IMR-90 (cell line): ENCODE measurements at regions not wholly inside any gene's neighbourhood (a gene's known extent, or its start where the extent isn't known, plus 50 kb on each side); places are given as distances from the start of the nearest gene placed in this dataset.

Experiments
- ATAC-seq: fragments of 200-7000 bp; cut with Tn5 transposase; 2 replicates; pipeline ENCODE4 v1.9.1; 2020; ENCODE audit warnings: low read depth, mild to moderate bottlenecking, moderate library complexity
- BruUV-seq: library from RNA; stranded (reverse); fragments of 400-500 nt; replicated peaks from 2 replicates; lab custom pipeline; 2021; lab: Mats Ljungman, UMichigan
- CTCF ChIA-PET: fragments of 300-600 bp; formaldehyde crosslinking; extraction: SDS; loops from one replicate; lab custom pipeline; 2021; ENCODE audit warnings: antibody characterized with exemption; lab: Yijun Ruan, JAX
- POLR2A ChIA-PET: fragments of 300-600 bp; sonication (Branson Sonifier 250); formaldehyde crosslinking; loops from one replicate; lab custom pipeline; 2022; ENCODE audit warnings: antibody characterized with exemption; ENCODE audit not compliant: unreplicated experiment; lab: Charles Lee
- DNase-seq: peaks from one replicate; pipeline ENCODE4 v3.0.0; 2013
- H2AFZ ChIP-seq: replicated peaks from 2 replicates; pipeline ENCODE3; 2013; ENCODE audit warnings: low read length, mild to moderate bottlenecking; ENCODE audit not compliant: poor library complexity
- H2AK5ac ChIP-seq: 2 replicates; pipeline ENCODE4 v1.6.1; 2013; ENCODE audit warnings: low read depth, low read length, inconsistent platforms
- H2AK9ac ChIP-seq: replicated peaks from 2 replicates; pipeline ENCODE3; 2013; ENCODE audit warnings: mild to moderate bottlenecking, low read depth, low read length, moderate library complexity; ENCODE audit not compliant: poor library complexity
- H2BK120ac ChIP-seq: 2 replicates; pipeline ENCODE4 v1.6.1; 2013; ENCODE audit warnings: low read depth, low read length, inconsistent platforms
- H2BK15ac ChIP-seq: 3 replicates; pipeline ENCODE4 v1.6.1; 2013; ENCODE audit warnings: low read depth, low read length, inconsistent platforms
- H2BK20ac ChIP-seq: 2 replicates; pipeline ENCODE4 v1.6.1; 2013; ENCODE audit warnings: low read depth, mild to moderate bottlenecking, inconsistent platforms, low read length, moderate library complexity
- H2BK5ac ChIP-seq: 2 replicates; pipeline ENCODE4 v1.6.1; 2013; ENCODE audit warnings: mild to moderate bottlenecking, low read depth, low read length, inconsistent platforms; ENCODE audit not compliant: poor library complexity, severe bottlenecking
- H3K14ac ChIP-seq: replicated peaks from 2 replicates; pipeline ENCODE4 v1.6.1; 2013; ENCODE audit warnings: low read depth, low read length, inconsistent platforms
- H3K18ac ChIP-seq: 2 replicates; pipeline ENCODE4 v1.6.1; 2013; ENCODE audit warnings: low read depth, low read length, control low read depth
- H3K23ac ChIP-seq: 2 replicates; pipeline ENCODE4 v1.6.1; 2013; ENCODE audit warnings: low read depth, low read length, inconsistent platforms
- H3K27ac ChIP-seq: 2 replicates; pipeline ENCODE4 v1.5.1; 2013; ENCODE audit warnings: mild to moderate bottlenecking, control low read depth, low read length; ENCODE audit not compliant: insufficient read depth
- H3K27me3 ChIP-seq: 2 replicates; pipeline ENCODE4 v1.6.1; 2013; ENCODE audit warnings: low read length; ENCODE audit not compliant: control insufficient read depth, insufficient read depth
- H3K36me3 ChIP-seq: 2 replicates; pipeline ENCODE4 v1.6.1; 2013; ENCODE audit warnings: low read length, mixed read lengths; ENCODE audit not compliant: control insufficient read depth, insufficient read depth
- H3K4ac ChIP-seq: 2 replicates; pipeline ENCODE4 v1.6.1; 2013; ENCODE audit warnings: low read depth, low read length, inconsistent platforms
- H3K4me1 ChIP-seq: 2 replicates; pipeline ENCODE4 v1.6.1; 2013; ENCODE audit warnings: low read length, mixed read lengths; ENCODE audit not compliant: control insufficient read depth, insufficient read depth
- H3K4me2 ChIP-seq: 2 replicates; pipeline ENCODE4 v1.6.1; 2013; ENCODE audit warnings: low read depth, mild to moderate bottlenecking, control low read depth, low read length, moderate library complexity
- H3K4me3 ChIP-seq: 2 replicates; pipeline ENCODE4 v1.5.1; 2013; ENCODE audit warnings: low read depth, mild to moderate bottlenecking, control low read depth, low read length, moderate library complexity; ENCODE audit not compliant: insufficient read depth
- H3K56ac ChIP-seq: 2 replicates; pipeline ENCODE4 v1.6.1; 2013; ENCODE audit warnings: low read length, inconsistent platforms; ENCODE audit not compliant: insufficient read depth; ENCODE audit errors: extremely low read depth
- H3K79me1 ChIP-seq, 2 experiments: 2 replicates each; pipeline ENCODE4 v1.6.1; 2013; ENCODE audit warnings: low read length in 2 of 2, inconsistent platforms in 1 of 2, low read depth in 1 of 2
- H3K9ac ChIP-seq: 2 replicates; pipeline ENCODE4 v1.6.1; 2013; ENCODE audit warnings: low read depth, low read length, control low read depth
- H3K9me1 ChIP-seq: 2 replicates; pipeline ENCODE4 v1.6.1; 2013; ENCODE audit warnings: low read length, inconsistent platforms; ENCODE audit not compliant: insufficient read depth
- H3K9me3 ChIP-seq: 2 replicates; pipeline ENCODE4 v1.6.1; 2013; ENCODE audit warnings: low read length; ENCODE audit not compliant: control insufficient read depth, insufficient read depth
- H4K20me1 ChIP-seq: 2 replicates; pipeline ENCODE4 v1.6.1; 2013; ENCODE audit warnings: low read length, inconsistent platforms; ENCODE audit not compliant: insufficient read depth
- H4K5ac ChIP-seq: 2 replicates; pipeline ENCODE4 v1.6.1; 2013; ENCODE audit warnings: mild to moderate bottlenecking, low read depth, low read length, control low read depth
- H4K8ac ChIP-seq, 2 experiments: 2 replicates each; pipeline ENCODE4 v1.6.1; 2013; ENCODE audit warnings: low read depth in 2 of 2, low read length in 2 of 2, control low read depth in 1 of 2, inconsistent platforms in 1 of 2
- H4K91ac ChIP-seq: 2 replicates; pipeline ENCODE4 v1.6.1; 2013; ENCODE audit warnings: low read depth, low read length, inconsistent platforms; ENCODE audit not compliant: insufficient read depth
- BHLHE40 ChIP-seq: fragments of 150-350 bp; IDR thresholded peaks from 2 replicates; pipeline ENCODE4 v1.6.1; 2016; ENCODE audit warnings: mild to moderate bottlenecking, low read depth, low read length
- CEBPB ChIP-seq: IDR thresholded peaks from 2 replicates; pipeline ENCODE4 v1.6.1; 2012; ENCODE audit warnings: low read depth, low read length, improper control_type of control experiment
- CHD1 ChIP-seq: IDR thresholded peaks from 2 replicates; pipeline ENCODE4 v1.6.1; 2012; ENCODE audit warnings: low read depth, low read length, improper control_type of control experiment
- CTCF ChIP-seq: conservative IDR thresholded peaks from 2 replicates; pipeline ENCODE4 v1.5.1; 2012; ENCODE audit warnings: mild to moderate bottlenecking, low read depth, low read length, improper control_type of control experiment
- ELK1 ChIP-seq: fragments of 150-350 bp; IDR thresholded peaks from 2 replicates; pipeline ENCODE4 v1.6.1; 2016; ENCODE audit warnings: low read depth, mild to moderate bottlenecking, low read length, moderate library complexity, borderline replicate concordance
- FOS ChIP-seq: fragments of 150-350 bp; IDR thresholded peaks from 2 replicates; pipeline ENCODE4 v1.6.1; 2016; ENCODE audit warnings: low read depth, low read length
- MAFK ChIP-seq: IDR thresholded peaks from 2 replicates; pipeline ENCODE4 v1.6.1; 2012; ENCODE audit warnings: low read depth, low read length, improper control_type of control experiment
- MAZ ChIP-seq: IDR thresholded peaks from 2 replicates; pipeline ENCODE4 v1.6.1; 2012; ENCODE audit warnings: low read depth, mild to moderate bottlenecking, low read length, improper control_type of control experiment, moderate library complexity, borderline replicate concordance
- MXI1 ChIP-seq: IDR thresholded peaks from 2 replicates; pipeline ENCODE4 v1.6.1; 2012; ENCODE audit warnings: low read depth, mild to moderate bottlenecking, low read length, moderate library complexity, borderline replicate concordance
- NFE2L2 ChIP-seq: fragments of 150-350 bp; IDR thresholded peaks from 2 replicates; pipeline ENCODE4 v1.6.1; 2016; ENCODE audit warnings: low read depth, mild to moderate bottlenecking, low read length
- POLR2A ChIP-seq: IDR thresholded peaks from 2 replicates; pipeline ENCODE4 v1.6.1; 2012; ENCODE audit warnings: mild to moderate bottlenecking, low read depth, low read length
- RAD21 ChIP-seq: IDR thresholded peaks from 2 replicates; pipeline ENCODE4 v1.6.1; 2012; ENCODE audit warnings: low read length, improper control_type of control experiment
- RCOR1 ChIP-seq: IDR thresholded peaks from 2 replicates; pipeline ENCODE4 v1.6.1; 2012; ENCODE audit warnings: mild to moderate bottlenecking, low read length, improper control_type of control experiment; ENCODE audit not compliant: insufficient replicate concordance
- RFX5 ChIP-seq: IDR thresholded peaks from 2 replicates; pipeline ENCODE4 v1.8.0; 2012; ENCODE audit warnings: low read depth, mild to moderate bottlenecking, low read length, moderate library complexity
- SMC3 ChIP-seq: fragments of 150-350 bp; IDR thresholded peaks from 2 replicates; pipeline ENCODE4 v1.6.1; 2016; ENCODE audit warnings: low read depth, mild to moderate bottlenecking, antibody characterized with exemption, low read length, moderate library complexity
- USF2 ChIP-seq: fragments of 150-350 bp; IDR thresholded peaks from 2 replicates; pipeline ENCODE4 v1.6.1; 2017; ENCODE audit warnings: mild to moderate bottlenecking, antibody characterized with exemption, low read length, low read depth
- WGBS, 2 experiments: methylation state at CpG; one replicate each; pipeline versions ENCODE4 v1.1.5 to v1.1.7; 2013; ENCODE audit warnings: missing lambda C conversion rate in 2 of 2; ENCODE audit not compliant: insufficient read length in 1 of 2; ENCODE audit errors: extremely low coverage in 2 of 2; 5-methylcytosine and 5-hydroxymethylcytosine counted together
- dilution Hi-C: fragments of 300-500 bp; cut with HindIII; formaldehyde crosslinking; loops from one replicate; pipeline ENCODE4 v1.14.3; 2018; ENCODE audit warnings: low sequenced_read_pairs; ENCODE audit not compliant: unreplicated experiment
- in situ Hi-C: fragments of 300-500 bp; cut with MboI; formaldehyde crosslinking; loops from 3 replicates; pipeline ENCODE4 v1.14.3; 2019; ENCODE audit warnings: low sequenced_read_pairs, inconsistent platforms, mixed read lengths
- intact Hi-C: fragments of 100-400 bp; cut with micrococcal nuclease; formaldehyde crosslinking; loops from 2 replicates; pipeline ENCODE4 v1.10.0; 2022

- Histone ChIP-seq H4K91ac (no peak overlapping the region), H3K56ac (no peak overlapping the region), H3K18ac (no peak overlapping the region), H3K79me1 (no peaks in the 10 kb centered on the region), H3K36me3 (no peaks in the 10 kb centered on the region), H2BK20ac (no peak overlapping the region), H3K9ac (no peak overlapping the region), H3K4me2 (no peak overlapping the region), H3K4ac (no peak overlapping the region), H3K9me1 (no peaks in the 10 kb centered on the region), H2BK15ac (no peak overlapping the region), H3K4me3 (no peak overlapping the region), H3K27me3 (peaks cover 28% of the 10 kb centered on the region), H3K27ac (no peak overlapping the region), H2BK120ac (no peak overlapping the region), H2AFZ (no peak overlapping the region), H3K4me1 (no peaks in the 10 kb centered on the region), H3K14ac (no peak overlapping the region), H2AK5ac (no peak overlapping the region), H3K9me3 (peaks cover 8% of the 10 kb centered on the region), H3K23ac (no peak overlapping the region), H4K8ac (no peak overlapping the region), H2AK9ac (no peak overlapping the region), H4K20me1 (no peaks in the 10 kb centered on the region), H4K5ac (no peak overlapping the region), H2BK5ac (no peak overlapping the region)
- CTCF ChIA-PET = interaction anchor here (1.5 kb wide), 1 partner anchor 11 kb away, joined by 4 read pairs; no protein-coding TSS in a partner anchor
- intact Hi-C loops = no loop called here
- ATAC-seq = no peak
- POLR2A ChIA-PET = no interaction called here
- dilution Hi-C loops = no loop called here
- DNase-seq = no peak
- WGBS, 2 experiments = 100% methylated on average over 1 of the region's 2 CpGs; no CpG with 5 or more reads in 1 of the 2 experiments
- in situ Hi-C loops = no loop called here
- BruUV-seq = no TSS peak
- no peak for TF ChIP-seq BHLHE40
- TF ChIP-seq MAZ = no peak
- TF ChIP-seq MXI1 = no peak
- no peak for TF ChIP-seq NFE2L2
- no peak for TF ChIP-seq CTCF
- no peak for TF ChIP-seq RAD21
- no peak for TF ChIP-seq FOS
- no peak for TF ChIP-seq CEBPB
- no peak for TF ChIP-seq MAFK
- TF ChIP-seq CHD1 = no peak
- TF ChIP-seq ELK1 = no peak
- no peak for TF ChIP-seq USF2
- TF ChIP-seq POLR2A = no peak
- no peak for TF ChIP-seq SMC3
- no peak for TF ChIP-seq RFX5
- TF ChIP-seq RCOR1 = no peak
Measured at GRCh38 chr5:135163964-135164363, 129.9 kb upstream of the PITX1 start.
